A673 (cell line): ENCODE measurements at regions not wholly inside any gene's neighbourhood (a gene's known extent, or its start where the extent isn't known, plus 50 kb on each side); places are given as distances from the start of the nearest gene placed in this dataset.

ENCODE experiments used
- EZH2 ChIP-seq: fragments of 200-600 bp; sonication (generic); IDR thresholded peaks from 2 replicates; pipeline ENCODE4 v1.6.1; 2017; ENCODE audit warnings: borderline replicate concordance, low read depth, mild to moderate bottlenecking, mixed read lengths, antibody characterized with exemption, low read length; ENCODE audit not compliant: poor library complexity, severe bottlenecking
- TF ChIP-seq, protein P1 (sequence below): fragments of 300-800, 200-600 bp; sonication (generic); conservative IDR thresholded peaks from 2 replicates; pipeline ENCODE4 v1.5.1; 2017; ENCODE audit warnings: low read depth, mild to moderate bottlenecking, antibody characterized with exemption, low read length, moderate library complexity, mixed read lengths

DNA sequence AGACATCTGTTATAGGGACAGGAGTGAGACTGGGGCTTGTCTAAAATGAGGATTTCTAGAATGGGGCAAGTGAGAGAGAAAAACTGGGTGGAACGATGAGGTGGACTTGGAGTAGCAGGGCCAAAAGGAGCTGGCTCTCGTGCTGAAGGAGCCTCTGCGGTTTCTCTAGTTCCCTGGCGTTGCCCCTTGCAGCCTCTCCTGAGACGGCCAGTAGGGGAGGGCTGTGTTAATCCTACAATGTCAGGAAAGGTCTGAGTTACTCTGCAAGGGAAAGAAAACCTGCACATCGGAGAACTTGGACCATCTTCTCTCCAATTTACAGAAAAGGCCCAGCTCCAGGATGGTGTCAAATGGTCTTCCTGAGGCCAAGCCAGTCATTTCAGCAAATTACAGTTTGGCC, 963.8 kb upstream of the FLRT2 start:
- TF ChIP-seq, protein P1, sequence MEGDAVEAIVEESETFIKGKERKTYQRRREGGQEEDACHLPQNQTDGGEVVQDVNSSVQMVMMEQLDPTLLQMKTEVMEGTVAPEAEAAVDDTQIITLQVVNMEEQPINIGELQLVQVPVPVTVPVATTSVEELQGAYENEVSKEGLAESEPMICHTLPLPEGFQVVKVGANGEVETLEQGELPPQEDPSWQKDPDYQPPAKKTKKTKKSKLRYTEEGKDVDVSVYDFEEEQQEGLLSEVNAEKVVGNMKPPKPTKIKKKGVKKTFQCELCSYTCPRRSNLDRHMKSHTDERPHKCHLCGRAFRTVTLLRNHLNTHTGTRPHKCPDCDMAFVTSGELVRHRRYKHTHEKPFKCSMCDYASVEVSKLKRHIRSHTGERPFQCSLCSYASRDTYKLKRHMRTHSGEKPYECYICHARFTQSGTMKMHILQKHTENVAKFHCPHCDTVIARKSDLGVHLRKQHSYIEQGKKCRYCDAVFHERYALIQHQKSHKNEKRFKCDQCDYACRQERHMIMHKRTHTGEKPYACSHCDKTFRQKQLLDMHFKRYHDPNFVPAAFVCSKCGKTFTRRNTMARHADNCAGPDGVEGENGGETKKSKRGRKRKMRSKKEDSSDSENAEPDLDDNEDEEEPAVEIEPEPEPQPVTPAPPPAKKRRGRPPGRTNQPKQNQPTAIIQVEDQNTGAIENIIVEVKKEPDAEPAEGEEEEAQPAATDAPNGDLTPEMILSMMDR = no peak
- TF ChIP-seq EZH2 = no peak
